Esophagus squamous epithelium (tissue), 5 donors: ENCODE measurements at regions not wholly inside any gene's neighbourhood (a gene's known extent, or its start where the extent isn't known, plus 50 kb on each side); places are given as distances from the start of the nearest gene placed in this dataset.

Source experiments
- DNase-seq: peaks from one replicate; lab custom pipeline; 2025; lab: John Stamatoyannopoulos, UW
- H3K27ac ChIP-seq, 4 donors: fragments of 200-600 bp; sonication (generic); one replicate each; pipeline ENCODE4 v1.5.1; 2016 to 2019; ENCODE audit warnings: mild to moderate bottlenecking in 1 of 4
- H3K27me3 ChIP-seq, 4 donors: fragments of 200-600 bp; sonication (generic); 1 replicate in 3 of 4; 2 replicates in 1 of 4; pipeline versions ENCODE4 v1.5.1 to v1.6.0; 2017 to 2021; ENCODE audit warnings: antibody characterized with exemption in 1 of 4
- H3K36me3 ChIP-seq, 3 donors: fragments of 200-600 bp; sonication (generic); one replicate each; pipeline ENCODE4 v1.5.1; 2016 to 2019
- H3K4me1 ChIP-seq, 3 donors: fragments of 200-600 bp; sonication (generic); one replicate each; pipeline ENCODE4 v1.5.1; 2017 to 2019
- H3K4me3 ChIP-seq, 4 donors: fragments of 200-600 bp; sonication (generic); 1 replicate in 3 of 4; 2 replicates in 1 of 4; pipeline ENCODE4 v1.5.1; 2016 to 2019; ENCODE audit warnings: mild to moderate bottlenecking in 2 of 4, moderate library complexity in 1 of 4
- H3K9me3 ChIP-seq, 3 donors: fragments of 200-600 bp; sonication (generic); one replicate each; pipeline ENCODE4 v1.5.1; 2016 to 2019
- CTCF ChIP-seq, 6 experiments: fragments of 450-650 bp in 4 of 6; fragments of 200-600 bp in 2 of 6; sonication (generic) in 2 of 6; IDR thresholded peaks; one replicate each; pipeline ENCODE4 v1.5.1; 2016 to 2019; ENCODE audit warnings: antibody characterized with exemption in 6 of 6, mild to moderate bottlenecking in 4 of 6, moderate library complexity in 4 of 6
- POLR2A ChIP-seq, 4 donors: fragments of 450-650 bp; IDR thresholded peaks; one replicate each; pipeline ENCODE4 v1.6.1; 2017; ENCODE audit warnings: antibody characterized with exemption in 4 of 4, mild to moderate bottlenecking in 4 of 4, moderate library complexity in 3 of 4
- WGBS, 2 donors: methylation state at CpG; one replicate each; pipeline ENCODE4 v1.1.5; 2018; 5-methylcytosine and 5-hydroxymethylcytosine counted together
- intact Hi-C: fragments of 100-400 bp; cut with DNase I; formaldehyde crosslinking; loops from one replicate; pipeline ENCODE4 v1.15.0; 2022
- donor health status: DM: yes; HTN: yes; CAD: no.

- H3K36me3 ChIP-seq: no peaks in the 10 kb centered on the region
- intact Hi-C loops: no loop called here
- no peak for DNase-seq
- TF ChIP-seq POLR2A (IDR thresholded peaks at IDR 0.05) (no peak), CTCF (IDR thresholded peaks at IDR 0.05) (no peak)
- H3K9me3 ChIP-seq: peaks cover 0 to 5% (median 0%) of the 10 kb centered on the region in 3 donors
- peaks cover 0 to 5% (median 0%) of the 10 kb centered on the region in 3 donors for H3K4me1 ChIP-seq
- no peak overlapping the region for H3K27ac ChIP-seq
- H3K27me3 ChIP-seq: no peaks in the 10 kb centered on the region
- H3K4me3 ChIP-seq: no peak overlapping the region
Observed at GRCh38 chr21:15330872-15331271, 266.1 kb upstream of the NRIP1 start.

- intact Hi-C loops: no loop called here
- H3K36me3 ChIP-seq: no peaks in the 10 kb centered on the region
- TF ChIP-seq CTCF (IDR thresholded peaks at IDR 0.05): no peak
- TF ChIP-seq POLR2A (IDR thresholded peaks at IDR 0.05): no peak
- 80 to 94% methylated on average over 1 of the region's 1 CpG for WGBS, 2 donors
- H3K9me3 ChIP-seq: no peaks in the 10 kb centered on the region
- H3K27me3 ChIP-seq: no peaks in the 10 kb centered on the region
- H3K4me1 ChIP-seq: peaks cover 0 to 5% (median 0%) of the 10 kb centered on the region in 3 donors
- DNase-seq: no peak
- H3K4me3 ChIP-seq: no peak overlapping the region
- no peak overlapping the region for H3K27ac ChIP-seq
Observed at GRCh38 chr21:15332572-15332971, 267.8 kb upstream of the NRIP1 start.

- intact Hi-C loops: no loop called here
- Histone ChIP-seq H3K4me3 (no peak overlapping the region), H3K9me3 (no peaks in the 10 kb centered on the region), H3K4me1 (peaks cover 0 to 5% (median 0%) of the 10 kb centered on the region in 3 donors), H3K36me3 (no peaks in the 10 kb centered on the region), H3K27me3 (no peaks in the 10 kb centered on the region), H3K27ac (no peak overlapping the region)
- DNase-seq: no peak
- WGBS, 2 donors: 8 to 18% methylated on average over 1 of the region's 1 CpG
- TF ChIP-seq CTCF (IDR thresholded peaks at IDR 0.05): no peak
- no peak for TF ChIP-seq POLR2A (IDR thresholded peaks at IDR 0.05)
Observed at GRCh38 chr21:15333136-15333710, 268.4 kb upstream of the NRIP1 start.

- 84 to 100% methylated on average over 2 of the region's 2 CpGs for WGBS, 2 donors
- peaks cover 0 to 5% (median 0%) of the 10 kb centered on the region in 3 donors for H3K4me1 ChIP-seq
- H3K27ac ChIP-seq: no peak overlapping the region
- H3K36me3 ChIP-seq: no peaks in the 10 kb centered on the region
- H3K4me3 ChIP-seq: no peak overlapping the region
- DNase-seq: no peak
- TF ChIP-seq POLR2A (IDR thresholded peaks at IDR 0.05) (no peak), CTCF (IDR thresholded peaks at IDR 0.05) (no peak)
- H3K9me3 ChIP-seq: no peaks in the 10 kb centered on the region
- intact Hi-C loops: no loop called here
- H3K27me3 ChIP-seq: no peaks in the 10 kb centered on the region
Observed at GRCh38 chr21:15333951-15334350, 269.2 kb upstream of the NRIP1 start.

GRCh38 chr21:15343066-15343465, 278.3 kb upstream of the NRIP1 start:
- Histone ChIP-seq H3K4me1 (no peaks in the 10 kb centered on the region), H3K4me3 (no peak overlapping the region), H3K36me3 (no peaks in the 10 kb centered on the region), H3K9me3 (no peaks in the 10 kb centered on the region), H3K27ac (no peak overlapping the region), H3K27me3 (no peaks in the 10 kb centered on the region)
- 77 to 83% methylated on average over 1 of the region's 1 CpG for WGBS, 2 donors
- intact Hi-C loops: no loop called here
- TF ChIP-seq POLR2A (IDR thresholded peaks at IDR 0.05): no peak
- no peak for TF ChIP-seq CTCF (IDR thresholded peaks at IDR 0.05)
- DNase-seq: no peak
